ENCODE measurements at regions not wholly inside any gene's neighbourhood (a gene's known extent, or its start where the extent isn't known, plus 50 kb on each side); places are given as distances from the start of the nearest gene placed in this dataset.
"Not testable (repeated sequence)": the region's sequence is repeated elsewhere in the genome, so short reads cannot be mapped to it uniquely, and the experiment has no call there.

DNA sequence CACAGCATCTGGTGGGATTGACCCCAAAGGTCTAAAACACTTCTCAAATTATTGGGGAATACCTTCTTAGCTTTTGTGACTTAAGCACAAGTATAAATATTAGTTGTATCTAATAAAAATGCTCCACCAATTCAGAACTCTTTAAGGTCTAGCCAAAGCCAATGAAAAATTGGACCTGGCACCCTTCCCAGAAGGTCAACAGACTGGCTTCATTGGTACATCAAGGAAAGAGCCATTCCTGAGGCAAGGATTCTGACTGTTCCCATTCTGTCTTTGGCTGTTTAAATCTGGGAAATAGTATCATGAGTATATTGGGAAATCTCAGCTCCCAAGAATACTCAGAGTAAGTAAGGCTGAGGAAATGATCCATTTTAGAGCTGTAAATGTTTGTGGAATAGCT lies 153.0 kb upstream of the TRPC5 start:
- no peak overlapping the region for H3K27ac ChIP-seq
- TF ChIP-seq, protein P1, sequence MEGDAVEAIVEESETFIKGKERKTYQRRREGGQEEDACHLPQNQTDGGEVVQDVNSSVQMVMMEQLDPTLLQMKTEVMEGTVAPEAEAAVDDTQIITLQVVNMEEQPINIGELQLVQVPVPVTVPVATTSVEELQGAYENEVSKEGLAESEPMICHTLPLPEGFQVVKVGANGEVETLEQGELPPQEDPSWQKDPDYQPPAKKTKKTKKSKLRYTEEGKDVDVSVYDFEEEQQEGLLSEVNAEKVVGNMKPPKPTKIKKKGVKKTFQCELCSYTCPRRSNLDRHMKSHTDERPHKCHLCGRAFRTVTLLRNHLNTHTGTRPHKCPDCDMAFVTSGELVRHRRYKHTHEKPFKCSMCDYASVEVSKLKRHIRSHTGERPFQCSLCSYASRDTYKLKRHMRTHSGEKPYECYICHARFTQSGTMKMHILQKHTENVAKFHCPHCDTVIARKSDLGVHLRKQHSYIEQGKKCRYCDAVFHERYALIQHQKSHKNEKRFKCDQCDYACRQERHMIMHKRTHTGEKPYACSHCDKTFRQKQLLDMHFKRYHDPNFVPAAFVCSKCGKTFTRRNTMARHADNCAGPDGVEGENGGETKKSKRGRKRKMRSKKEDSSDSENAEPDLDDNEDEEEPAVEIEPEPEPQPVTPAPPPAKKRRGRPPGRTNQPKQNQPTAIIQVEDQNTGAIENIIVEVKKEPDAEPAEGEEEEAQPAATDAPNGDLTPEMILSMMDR (IDR thresholded peaks at IDR 0.05; ENCODE audit: low read depth, low read length, missing control alignments): no peak
- H3K4me3 ChIP-seq (ENCODE audit: low read depth, low read length): no peak overlapping the region
- DNase-seq: no peak
- H3K27me3 ChIP-seq (replicated peaks): no peaks in the 10 kb centered on the region
- in situ Hi-C loops (cut with HindIII; ENCODE audit: low pct_ligation_motif_present, low sequenced_read_pairs): no loop called here
- H3K36me3 ChIP-seq (replicated peaks): no peaks in the 10 kb centered on the region

DNA sequence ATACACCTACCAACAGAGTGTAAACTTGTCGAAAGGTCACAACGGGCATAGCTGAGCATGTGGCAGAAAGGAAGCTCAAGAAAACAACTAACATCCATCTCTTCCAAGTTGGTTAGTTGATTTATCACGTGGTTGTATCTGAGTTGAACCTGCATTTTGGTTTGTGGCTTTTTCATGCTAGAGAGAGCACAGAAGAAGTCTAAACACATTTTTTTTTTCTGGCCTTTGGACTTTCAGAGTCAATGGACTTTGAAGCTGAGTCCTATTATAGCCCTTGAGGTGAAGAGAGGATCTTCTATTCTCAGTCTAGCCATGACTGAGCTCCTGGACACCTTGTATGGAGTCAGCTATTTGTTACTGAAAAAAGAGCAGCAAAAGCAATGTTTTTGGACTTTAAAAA lies 150.6 kb upstream of the TRPC5 start:
- in situ Hi-C loops (cut with HindIII; ENCODE audit: low pct_ligation_motif_present, low sequenced_read_pairs): no loop called here

DNA sequence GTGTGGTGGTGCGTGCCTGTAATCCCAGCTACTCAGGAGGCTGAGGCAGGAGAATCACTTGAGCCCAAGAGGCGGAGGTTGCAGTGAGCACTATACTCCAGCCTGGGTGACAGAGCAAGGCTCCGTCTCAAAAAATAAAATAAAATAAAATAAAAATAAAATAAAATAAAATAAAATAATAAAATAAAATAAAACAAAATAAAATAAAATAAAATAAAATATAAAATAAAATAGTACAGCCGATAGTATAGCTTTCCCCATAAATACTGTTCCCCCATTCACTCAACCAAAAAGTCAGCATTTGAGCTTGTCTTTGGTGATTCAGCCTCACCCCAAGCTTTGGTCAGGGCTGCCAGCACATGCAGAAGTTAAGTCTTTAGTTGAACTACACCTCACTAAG lies 144.2 kb upstream of the TRPC5 start:
- H3K27ac ChIP-seq; H3K4me3 ChIP-seq (ENCODE audit: low read depth, low read length); in situ Hi-C loops (cut with HindIII; ENCODE audit: low pct_ligation_motif_present, low sequenced_read_pairs); DNase-seq; H3K27me3 ChIP-seq (replicated peaks); H3K36me3 ChIP-seq (replicated peaks): not testable (repeated sequence)

More for the DNA sequence above, 150.6 kb upstream of the TRPC5 start:
- DNase-seq: no peak
- Histone ChIP-seq H3K27ac (no peak overlapping the region), H3K4me3 (ENCODE audit: low read depth, low read length) (no peak overlapping the region), H3K36me3 (replicated peaks) (no peaks in the 10 kb centered on the region), H3K27me3 (replicated peaks) (no peaks in the 10 kb centered on the region)
- TF ChIP-seq, protein P1 (IDR thresholded peaks at IDR 0.05; ENCODE audit: low read depth, low read length, missing control alignments): no peak

DNA sequence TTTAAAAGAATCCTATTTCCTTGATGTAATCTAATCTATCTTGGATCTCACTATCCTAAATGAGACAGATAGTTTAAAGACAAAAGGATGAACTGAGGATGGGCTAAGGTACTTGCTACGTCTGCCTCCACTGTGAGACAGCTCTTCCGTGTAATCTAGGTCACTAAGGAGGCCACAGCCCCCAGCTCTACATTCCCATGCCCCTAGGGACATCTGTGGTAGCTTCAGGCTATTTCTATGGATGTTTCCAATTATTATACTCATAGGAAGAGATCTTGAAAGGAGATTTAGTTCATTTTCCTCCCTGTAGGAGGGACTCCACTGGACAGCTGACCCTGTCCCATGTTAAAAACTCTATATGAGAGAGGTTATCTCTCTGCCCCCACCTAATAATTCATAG lies 140.8 kb upstream of the TRPC5 start:
- Histone ChIP-seq H3K27me3 (replicated peaks) (no peaks in the 10 kb centered on the region), H3K27ac (no peak overlapping the region), H3K4me3 (ENCODE audit: low read depth, low read length) (no peak overlapping the region), H3K36me3 (replicated peaks) (no peaks in the 10 kb centered on the region)
- TF ChIP-seq, protein P1 (IDR thresholded peaks at IDR 0.05; ENCODE audit: low read depth, low read length, missing control alignments): no peak
- DNase-seq: no peak
- in situ Hi-C loops (cut with HindIII; ENCODE audit: low pct_ligation_motif_present, low sequenced_read_pairs): no loop called here

DNA sequence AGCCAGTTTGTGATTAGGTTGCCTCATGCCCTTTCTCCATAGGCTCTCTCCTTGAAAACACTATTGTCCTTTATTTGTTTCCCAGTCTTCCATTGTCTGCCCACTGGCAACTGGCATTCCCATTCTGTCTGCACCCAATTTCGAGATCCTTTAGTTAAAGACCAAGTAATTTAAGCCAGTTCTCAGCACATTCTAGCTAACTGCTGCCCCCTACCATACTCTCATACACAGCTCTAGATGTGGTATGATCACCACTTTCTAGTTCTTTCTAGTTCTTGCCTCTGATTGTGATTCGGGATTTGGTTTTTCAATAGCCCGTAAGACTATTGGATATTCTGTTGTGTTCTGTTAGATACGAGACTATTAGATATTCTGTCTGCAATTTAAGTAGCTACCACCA lies 135.8 kb upstream of the TRPC5 start:
- TF ChIP-seq, protein P1 (IDR thresholded peaks at IDR 0.05; ENCODE audit: low read depth, low read length, missing control alignments): no peak
- no peak overlapping the region for H3K27ac ChIP-seq
- no peaks in the 10 kb centered on the region for H3K27me3 ChIP-seq (replicated peaks)
- H3K4me3 ChIP-seq (ENCODE audit: low read depth, low read length): no peak overlapping the region
- in situ Hi-C loops (cut with HindIII; ENCODE audit: low pct_ligation_motif_present, low sequenced_read_pairs): no loop called here
- no peaks in the 10 kb centered on the region for H3K36me3 ChIP-seq (replicated peaks)
- no peak for DNase-seq

DNA sequence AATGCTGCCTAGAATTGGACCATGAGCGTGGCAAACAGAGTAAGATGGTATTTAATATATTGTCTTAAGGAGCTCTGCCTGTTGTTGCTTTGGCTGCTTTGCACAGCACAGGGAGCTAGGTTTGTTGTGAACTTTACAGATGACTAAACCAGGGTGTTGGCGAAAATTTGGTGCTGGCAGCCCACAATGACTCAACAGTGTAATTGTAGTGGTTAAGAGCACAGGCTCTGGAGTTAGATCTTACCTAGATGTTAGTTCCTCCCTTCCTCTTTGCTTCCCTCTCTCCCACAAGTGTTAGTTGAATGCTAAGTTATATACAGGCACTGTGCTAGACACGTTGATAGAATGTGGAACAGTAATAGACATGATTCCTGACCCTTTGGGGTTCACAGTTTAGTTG lies 128.9 kb upstream of the TRPC5 start:
- Histone ChIP-seq H3K27ac (no peak overlapping the region), H3K36me3 (replicated peaks) (no peaks in the 10 kb centered on the region), H3K27me3 (replicated peaks) (no peaks in the 10 kb centered on the region), H3K4me3 (ENCODE audit: low read depth, low read length) (no peak overlapping the region)
- TF ChIP-seq, protein P1 (IDR thresholded peaks at IDR 0.05; ENCODE audit: low read depth, low read length, missing control alignments): no peak
- in situ Hi-C loops (cut with HindIII; ENCODE audit: low pct_ligation_motif_present, low sequenced_read_pairs): no loop called here
- no peak for DNase-seq
